IMR-90 (cell line): ENCODE measurements at regions not wholly inside any gene's neighbourhood (a gene's known extent, or its start where the extent isn't known, plus 50 kb on each side); places are given as distances from the start of the nearest gene placed in this dataset.

Experiments
- ATAC-seq: fragments of 200-7000 bp; cut with Tn5 transposase; 2 replicates; pipeline ENCODE4 v1.9.1; 2020; ENCODE audit warnings: low read depth, mild to moderate bottlenecking, moderate library complexity
- BruUV-seq: library from RNA; stranded (reverse); fragments of 400-500 nt; replicated peaks from 2 replicates; lab custom pipeline; 2021; lab: Mats Ljungman, UMichigan
- CTCF ChIA-PET: fragments of 300-600 bp; formaldehyde crosslinking; extraction: SDS; loops from one replicate; lab custom pipeline; 2021; ENCODE audit warnings: antibody characterized with exemption; lab: Yijun Ruan, JAX
- POLR2A ChIA-PET: fragments of 300-600 bp; sonication (Branson Sonifier 250); formaldehyde crosslinking; loops from one replicate; lab custom pipeline; 2022; ENCODE audit warnings: antibody characterized with exemption; ENCODE audit not compliant: unreplicated experiment; lab: Charles Lee
- DNase-seq: peaks from one replicate; pipeline ENCODE4 v3.0.0; 2013
- H2AFZ ChIP-seq: replicated peaks from 2 replicates; pipeline ENCODE3; 2013; ENCODE audit warnings: low read length, mild to moderate bottlenecking; ENCODE audit not compliant: poor library complexity
- H2AK5ac ChIP-seq: 2 replicates; pipeline ENCODE4 v1.6.1; 2013; ENCODE audit warnings: low read depth, low read length, inconsistent platforms
- H2AK9ac ChIP-seq: replicated peaks from 2 replicates; pipeline ENCODE3; 2013; ENCODE audit warnings: mild to moderate bottlenecking, low read depth, low read length, moderate library complexity; ENCODE audit not compliant: poor library complexity
- H2BK120ac ChIP-seq: 2 replicates; pipeline ENCODE4 v1.6.1; 2013; ENCODE audit warnings: low read depth, low read length, inconsistent platforms
- H2BK15ac ChIP-seq: 3 replicates; pipeline ENCODE4 v1.6.1; 2013; ENCODE audit warnings: low read depth, low read length, inconsistent platforms
- H2BK20ac ChIP-seq: 2 replicates; pipeline ENCODE4 v1.6.1; 2013; ENCODE audit warnings: low read depth, mild to moderate bottlenecking, inconsistent platforms, low read length, moderate library complexity
- H2BK5ac ChIP-seq: 2 replicates; pipeline ENCODE4 v1.6.1; 2013; ENCODE audit warnings: mild to moderate bottlenecking, low read depth, low read length, inconsistent platforms; ENCODE audit not compliant: poor library complexity, severe bottlenecking
- H3K14ac ChIP-seq: replicated peaks from 2 replicates; pipeline ENCODE4 v1.6.1; 2013; ENCODE audit warnings: low read depth, low read length, inconsistent platforms
- H3K18ac ChIP-seq: 2 replicates; pipeline ENCODE4 v1.6.1; 2013; ENCODE audit warnings: low read depth, low read length, control low read depth
- H3K23ac ChIP-seq: 2 replicates; pipeline ENCODE4 v1.6.1; 2013; ENCODE audit warnings: low read depth, low read length, inconsistent platforms
- H3K27ac ChIP-seq: 2 replicates; pipeline ENCODE4 v1.5.1; 2013; ENCODE audit warnings: mild to moderate bottlenecking, control low read depth, low read length; ENCODE audit not compliant: insufficient read depth
- H3K27me3 ChIP-seq: 2 replicates; pipeline ENCODE4 v1.6.1; 2013; ENCODE audit warnings: low read length; ENCODE audit not compliant: control insufficient read depth, insufficient read depth
- H3K36me3 ChIP-seq: 2 replicates; pipeline ENCODE4 v1.6.1; 2013; ENCODE audit warnings: low read length, mixed read lengths; ENCODE audit not compliant: control insufficient read depth, insufficient read depth
- H3K4ac ChIP-seq: 2 replicates; pipeline ENCODE4 v1.6.1; 2013; ENCODE audit warnings: low read depth, low read length, inconsistent platforms
- H3K4me1 ChIP-seq: 2 replicates; pipeline ENCODE4 v1.6.1; 2013; ENCODE audit warnings: low read length, mixed read lengths; ENCODE audit not compliant: control insufficient read depth, insufficient read depth
- H3K4me2 ChIP-seq: 2 replicates; pipeline ENCODE4 v1.6.1; 2013; ENCODE audit warnings: low read depth, mild to moderate bottlenecking, control low read depth, low read length, moderate library complexity
- H3K4me3 ChIP-seq: 2 replicates; pipeline ENCODE4 v1.5.1; 2013; ENCODE audit warnings: low read depth, mild to moderate bottlenecking, control low read depth, low read length, moderate library complexity; ENCODE audit not compliant: insufficient read depth
- H3K56ac ChIP-seq: 2 replicates; pipeline ENCODE4 v1.6.1; 2013; ENCODE audit warnings: low read length, inconsistent platforms; ENCODE audit not compliant: insufficient read depth; ENCODE audit errors: extremely low read depth
- H3K79me1 ChIP-seq, 2 experiments: 2 replicates each; pipeline ENCODE4 v1.6.1; 2013; ENCODE audit warnings: low read length in 2 of 2, inconsistent platforms in 1 of 2, low read depth in 1 of 2
- H3K9ac ChIP-seq: 2 replicates; pipeline ENCODE4 v1.6.1; 2013; ENCODE audit warnings: low read depth, low read length, control low read depth
- H3K9me1 ChIP-seq: 2 replicates; pipeline ENCODE4 v1.6.1; 2013; ENCODE audit warnings: low read length, inconsistent platforms; ENCODE audit not compliant: insufficient read depth
- H3K9me3 ChIP-seq: 2 replicates; pipeline ENCODE4 v1.6.1; 2013; ENCODE audit warnings: low read length; ENCODE audit not compliant: control insufficient read depth, insufficient read depth
- H4K20me1 ChIP-seq: 2 replicates; pipeline ENCODE4 v1.6.1; 2013; ENCODE audit warnings: low read length, inconsistent platforms; ENCODE audit not compliant: insufficient read depth
- H4K5ac ChIP-seq: 2 replicates; pipeline ENCODE4 v1.6.1; 2013; ENCODE audit warnings: mild to moderate bottlenecking, low read depth, low read length, control low read depth
- H4K8ac ChIP-seq, 2 experiments: 2 replicates each; pipeline ENCODE4 v1.6.1; 2013; ENCODE audit warnings: low read depth in 2 of 2, low read length in 2 of 2, control low read depth in 1 of 2, inconsistent platforms in 1 of 2
- H4K91ac ChIP-seq: 2 replicates; pipeline ENCODE4 v1.6.1; 2013; ENCODE audit warnings: low read depth, low read length, inconsistent platforms; ENCODE audit not compliant: insufficient read depth
- CEBPB ChIP-seq: IDR thresholded peaks from 2 replicates; pipeline ENCODE4 v1.6.1; 2012; ENCODE audit warnings: low read depth, low read length, improper control_type of control experiment
- MAFK ChIP-seq: IDR thresholded peaks from 2 replicates; pipeline ENCODE4 v1.6.1; 2012; ENCODE audit warnings: low read depth, low read length, improper control_type of control experiment
- MAZ ChIP-seq: IDR thresholded peaks from 2 replicates; pipeline ENCODE4 v1.6.1; 2012; ENCODE audit warnings: low read depth, mild to moderate bottlenecking, low read length, improper control_type of control experiment, moderate library complexity, borderline replicate concordance
- MXI1 ChIP-seq: IDR thresholded peaks from 2 replicates; pipeline ENCODE4 v1.6.1; 2012; ENCODE audit warnings: low read depth, mild to moderate bottlenecking, low read length, moderate library complexity, borderline replicate concordance
- POLR2A ChIP-seq: IDR thresholded peaks from 2 replicates; pipeline ENCODE4 v1.6.1; 2012; ENCODE audit warnings: mild to moderate bottlenecking, low read depth, low read length
- RAD21 ChIP-seq: IDR thresholded peaks from 2 replicates; pipeline ENCODE4 v1.6.1; 2012; ENCODE audit warnings: low read length, improper control_type of control experiment
- RCOR1 ChIP-seq: IDR thresholded peaks from 2 replicates; pipeline ENCODE4 v1.6.1; 2012; ENCODE audit warnings: mild to moderate bottlenecking, low read length, improper control_type of control experiment; ENCODE audit not compliant: insufficient replicate concordance
- USF2 ChIP-seq: fragments of 150-350 bp; IDR thresholded peaks from 2 replicates; pipeline ENCODE4 v1.6.1; 2017; ENCODE audit warnings: mild to moderate bottlenecking, antibody characterized with exemption, low read length, low read depth
- WGBS, 2 experiments: methylation state at CpG; one replicate each; pipeline versions ENCODE4 v1.1.5 to v1.1.7; 2013; ENCODE audit warnings: missing lambda C conversion rate in 2 of 2; ENCODE audit not compliant: insufficient read length in 1 of 2; ENCODE audit errors: extremely low coverage in 2 of 2; 5-methylcytosine and 5-hydroxymethylcytosine counted together
- dilution Hi-C: fragments of 300-500 bp; cut with HindIII; formaldehyde crosslinking; loops from one replicate; pipeline ENCODE4 v1.14.3; 2018; ENCODE audit warnings: low sequenced_read_pairs; ENCODE audit not compliant: unreplicated experiment
- in situ Hi-C: fragments of 300-500 bp; cut with MboI; formaldehyde crosslinking; loops from 3 replicates; pipeline ENCODE4 v1.14.3; 2019; ENCODE audit warnings: low sequenced_read_pairs, inconsistent platforms, mixed read lengths
- intact Hi-C: fragments of 100-400 bp; cut with micrococcal nuclease; formaldehyde crosslinking; loops from 2 replicates; pipeline ENCODE4 v1.10.0; 2022

- Histone ChIP-seq H3K4me1 (0 out of 2 replicates have a peak, but pooled peaks cover 2% of the 10 kb centered on the region), H2AK5ac (no peak overlapping the region), H3K36me3 (no peaks in the 10 kb centered on the region), H4K91ac (no peak overlapping the region), H3K79me1 (no peaks in the 10 kb centered on the region), H3K27me3 (peaks cover 10% of the 10 kb centered on the region), H3K9me3 (no peaks in the 10 kb centered on the region), H4K5ac (no peak overlapping the region), H4K20me1 (no peaks in the 10 kb centered on the region), H2AFZ (no peak overlapping the region), H3K27ac (no peak overlapping the region), H3K4ac (no peak overlapping the region), H3K9me1 (no peaks in the 10 kb centered on the region), H2BK15ac (no peak overlapping the region), H4K8ac (no peak overlapping the region), H2BK120ac (no peak overlapping the region), H2BK20ac (no peak overlapping the region), H3K4me2 (no peak overlapping the region), H3K4me3 (no peak overlapping the region), H3K23ac (no peak overlapping the region), H2BK5ac (no peak overlapping the region), H2AK9ac (no peak overlapping the region), H3K9ac (no peak overlapping the region), H3K18ac (no peak overlapping the region), H3K56ac (no peak overlapping the region), H3K14ac (no peak overlapping the region)
- WGBS, 2 experiments, result 60% methylated on average over 1 of the region's 6 CpGs; no CpG with 5 or more reads in 1 of the 2 experiments
- in situ Hi-C loops, result no loop called here
- ChIA-PET CTCF (no interaction called here), POLR2A (no interaction called here)
- intact Hi-C loops, result no loop called here
- dilution Hi-C loops, result no loop called here
- TF ChIP-seq MXI1, result no peak
- no peak for TF ChIP-seq USF2
- no peak for TF ChIP-seq RAD21
- no peak for TF ChIP-seq MAFK
- TF ChIP-seq MAZ, result no peak
- no peak for TF ChIP-seq POLR2A
- TF ChIP-seq CEBPB, result no peak
- TF ChIP-seq RCOR1, result no peak
- DNase-seq (no peak), ATAC-seq (no peak)
- BruUV-seq, result no TSS peak
These were observed 141.5 kb upstream of the ROPN1 start for GRCh38 chr3:124133366-124133940.
